RWPE2 (cell line): ENCODE measurements at regions not wholly inside any gene's neighbourhood (a gene's known extent, or its start where the extent isn't known, plus 50 kb on each side); places are given as distances from the start of the nearest gene placed in this dataset.

Source experiments
- ATAC-seq: fragments of 200-7000 bp; cut with Tn5 transposase; 3 replicates; pipeline ENCODE4 v1.9.1; 2021; ENCODE audit warnings: low read depth
- DNase-seq: peaks from one replicate; pipeline ENCODE4 v3.0.0-alpha.2; 2020; ENCODE audit warnings: low spot score
- H3K27ac ChIP-seq: fragments of 450-650 bp; 2 replicates; pipeline ENCODE4 v1.5.1; 2017; ENCODE audit warnings: mild to moderate bottlenecking; ENCODE audit not compliant: poor library complexity, severe bottlenecking
- H3K27me3 ChIP-seq: fragments of 250-450 bp; sonication (Bioruptor Pico); 2 replicates; pipeline ENCODE4 v1.5.1; 2021; ENCODE audit warnings: mild to moderate bottlenecking, moderate library complexity; ENCODE audit not compliant: insufficient read depth, poor library complexity, severe bottlenecking
- H3K36me3 ChIP-seq: fragments of 250-450 bp; sonication (Bioruptor Pico); 2 replicates; pipeline ENCODE4 v1.5.1; 2020; ENCODE audit warnings: low read depth, mild to moderate bottlenecking, moderate library complexity
- H3K4me1 ChIP-seq: fragments of 250-450 bp; sonication (Bioruptor Pico); 2 replicates; pipeline ENCODE4 v1.5.1; 2021; ENCODE audit warnings: mild to moderate bottlenecking, moderate library complexity; ENCODE audit not compliant: insufficient read depth, poor library complexity, severe bottlenecking
- H3K4me3 ChIP-seq: fragments of 250-450 bp; sonication (Bioruptor Pico); 2 replicates; pipeline ENCODE4 v1.5.1; 2021; ENCODE audit warnings: mild to moderate bottlenecking, moderate library complexity; ENCODE audit not compliant: severe bottlenecking
- H3K9me3 ChIP-seq: fragments of 250-450 bp; sonication (Bioruptor Pico); 2 replicates; pipeline ENCODE4 v1.5.1; 2021; ENCODE audit warnings: mild to moderate bottlenecking, moderate library complexity; ENCODE audit not compliant: severe bottlenecking
- CTCF ChIP-seq: fragments of 450-650 bp; IDR thresholded peaks from one replicate; pipeline ENCODE4 v1.5.1; 2017; ENCODE audit warnings: mild to moderate bottlenecking, moderate library complexity; ENCODE audit not compliant: poor library complexity, severe bottlenecking

GRCh38 chr21:27761623-27762022 is 794.7 kb upstream of the ADAMTS5 start:
- no peaks in the 10 kb centered on the region for H3K4me1 ChIP-seq
- no peak for TF ChIP-seq CTCF
- no peaks in the 10 kb centered on the region for H3K27me3 ChIP-seq
- ATAC-seq (no peak), DNase-seq (no peak)
- H3K27ac ChIP-seq: no peak overlapping the region
- no peaks in the 10 kb centered on the region for H3K36me3 ChIP-seq
- no peaks in the 10 kb centered on the region for H3K9me3 ChIP-seq
- H3K4me3 ChIP-seq: no peak overlapping the region

GRCh38 chr21:27759820-27760219 is 792.9 kb upstream of the ADAMTS5 start:
- Histone ChIP-seq H3K27ac (no peak overlapping the region), H3K27me3 (no peaks in the 10 kb centered on the region), H3K4me1 (no peaks in the 10 kb centered on the region), H3K4me3 (no peak overlapping the region), H3K36me3 (no peaks in the 10 kb centered on the region), H3K9me3 (no peaks in the 10 kb centered on the region)
- DNase-seq (no peak), ATAC-seq (no peak)
- no peak for TF ChIP-seq CTCF

GRCh38 chr21:27759091-27759659 is 792.3 kb upstream of the ADAMTS5 start:
- no peak for DNase-seq
- Histone ChIP-seq H3K9me3 (no peaks in the 10 kb centered on the region), H3K27me3 (no peaks in the 10 kb centered on the region), H3K36me3 (no peaks in the 10 kb centered on the region), H3K4me3 (no peak overlapping the region), H3K4me1 (no peaks in the 10 kb centered on the region), H3K27ac (no peak overlapping the region)
- no peak for ATAC-seq
- peak; percentile 12 for TF ChIP-seq CTCF

- no peak overlapping the region for H3K27ac ChIP-seq
- no peak for DNase-seq
- no peak overlapping the region for H3K4me3 ChIP-seq
- no peaks in the 10 kb centered on the region for H3K9me3 ChIP-seq
- no peaks in the 10 kb centered on the region for H3K4me1 ChIP-seq
- no peak for TF ChIP-seq CTCF
- peak; percentile 29; the same call in 2 of the 3 replicates for ATAC-seq
- H3K27me3 ChIP-seq: no peaks in the 10 kb centered on the region
- H3K36me3 ChIP-seq: no peaks in the 10 kb centered on the region
Measured at GRCh38 chr21:27756191-27756590, 789.3 kb upstream of the ADAMTS5 start.

- TF ChIP-seq CTCF: no peak
- no peak overlapping the region for H3K4me3 ChIP-seq
- ATAC-seq (no peak), DNase-seq (no peak)
- H3K4me1 ChIP-seq: no peaks in the 10 kb centered on the region
- no peaks in the 10 kb centered on the region for H3K27me3 ChIP-seq
- no peak overlapping the region for H3K27ac ChIP-seq
- no peaks in the 10 kb centered on the region for H3K9me3 ChIP-seq
- no peaks in the 10 kb centered on the region for H3K36me3 ChIP-seq
Measured at GRCh38 chr21:27743971-27744564, 777.2 kb upstream of the ADAMTS5 start.
